ENCODE measurements at regions not wholly inside any gene's neighbourhood (a gene's known extent, or its start where the extent isn't known, plus 50 kb on each side); places are given as distances from the start of the nearest gene placed in this dataset.
"Not testable (repeated sequence)": the region's sequence is repeated elsewhere in the genome, so short reads cannot be mapped to it uniquely, and the experiment has no call there.

DNA sequence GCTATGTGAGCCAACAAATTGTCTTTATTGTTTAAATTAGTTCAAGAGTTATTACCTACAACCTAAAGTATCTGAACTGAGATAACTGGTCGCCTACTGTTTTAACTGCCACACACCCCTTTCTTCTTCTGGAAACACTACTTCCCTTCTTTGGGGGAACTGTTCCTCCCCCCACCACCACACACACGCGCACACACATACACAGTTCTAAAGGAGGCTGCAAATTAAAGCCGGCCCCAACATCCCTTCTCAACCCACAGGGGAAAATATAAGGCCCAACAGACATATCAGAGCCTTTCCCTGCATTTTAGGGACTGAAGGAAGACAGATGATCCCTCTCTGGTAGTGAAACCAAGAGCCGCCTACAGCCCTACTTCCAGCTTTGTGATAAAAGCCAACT, 348.0 kb upstream of the JARID2 start:
- Histone ChIP-seq H3K4me1 (ENCODE audit: insufficient read depth, low read length) (no peaks in the 10 kb centered on the region), H3K27ac (ENCODE audit: low read depth, low read length) (no peak overlapping the region), H3K4me3 (ENCODE audit: low read length) (no peak overlapping the region), H3K9me3 (ENCODE audit: insufficient read depth, low read depth, low read length) (peaks cover 14% of the 10 kb centered on the region), H3K36me3 (ENCODE audit: insufficient read depth, low read length) (no peaks in the 10 kb centered on the region), H3K9ac (ENCODE audit: low read depth, low read length) (no peak overlapping the region), H3K27me3 (ENCODE audit: insufficient read depth, low read length) (no peaks in the 10 kb centered on the region)
- 94% methylated on average over 5 of the region's 5 CpGs for WGBS

DNA sequence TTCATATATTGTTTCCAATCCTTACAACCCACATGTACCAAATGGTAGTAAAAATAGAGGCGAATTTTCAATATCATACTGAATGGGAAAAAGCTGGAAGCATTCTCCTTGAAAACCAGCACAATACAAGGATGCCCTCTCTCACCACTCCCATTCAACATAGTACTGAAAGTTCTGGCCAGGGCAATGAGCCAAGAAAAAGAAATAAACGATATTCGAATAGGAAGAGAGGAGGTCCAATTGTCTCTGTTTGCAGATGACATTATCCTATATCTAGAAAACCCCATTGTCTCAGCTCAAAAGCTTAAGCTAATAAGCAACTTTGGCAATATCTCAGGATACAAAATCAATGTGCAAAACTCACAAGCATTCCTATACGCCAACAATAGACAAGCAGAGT, 346.4 kb upstream of the JARID2 start:
- not testable (repeated sequence) for H3K9me3 ChIP-seq (ENCODE audit: insufficient read depth, low read depth, low read length); H3K27ac ChIP-seq (ENCODE audit: low read depth, low read length); H3K4me3 ChIP-seq (ENCODE audit: low read length); H3K4me1 ChIP-seq (ENCODE audit: insufficient read depth, low read length); H3K36me3 ChIP-seq (ENCODE audit: insufficient read depth, low read length); H3K27me3 ChIP-seq (ENCODE audit: insufficient read depth, low read length); H3K9ac ChIP-seq (ENCODE audit: low read depth, low read length)
- 81% methylated on average over 4 of the region's 4 CpGs for WGBS

DNA sequence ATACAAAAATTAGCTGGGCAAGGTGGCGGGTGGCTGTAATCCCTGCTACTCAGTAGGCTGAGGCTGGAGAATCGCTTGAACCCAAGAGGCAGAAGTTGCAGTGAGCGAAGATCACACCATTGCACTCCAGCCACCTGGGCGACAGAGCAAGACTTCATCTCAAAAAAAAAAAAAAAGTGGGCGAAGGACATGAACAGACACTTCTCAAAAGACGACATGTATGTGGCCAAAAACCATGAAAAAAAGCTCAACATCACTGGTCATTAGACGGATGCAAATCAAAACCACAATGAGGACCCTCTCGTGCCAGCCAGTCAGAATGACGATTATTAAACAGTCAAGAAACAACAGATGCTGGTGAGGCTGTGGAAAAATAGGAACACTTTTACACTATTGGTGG, 344.9 kb upstream of the JARID2 start:
- Histone ChIP-seq H3K27me3 (ENCODE audit: insufficient read depth, low read length) (no peaks in the 10 kb centered on the region), H3K9me3 (ENCODE audit: insufficient read depth, low read depth, low read length) (0 out of 2 replicates have a peak, but pooled peaks cover 3% of the 10 kb centered on the region), H3K4me3 (ENCODE audit: low read length) (no peak overlapping the region), H3K36me3 (ENCODE audit: insufficient read depth, low read length) (no peaks in the 10 kb centered on the region), H3K27ac (ENCODE audit: low read depth, low read length) (no peak overlapping the region), H3K9ac (ENCODE audit: low read depth, low read length) (no peak overlapping the region), H3K4me1 (ENCODE audit: insufficient read depth, low read length) (no peaks in the 10 kb centered on the region)
- 93% methylated on average over 9 of the region's 9 CpGs for WGBS

DNA sequence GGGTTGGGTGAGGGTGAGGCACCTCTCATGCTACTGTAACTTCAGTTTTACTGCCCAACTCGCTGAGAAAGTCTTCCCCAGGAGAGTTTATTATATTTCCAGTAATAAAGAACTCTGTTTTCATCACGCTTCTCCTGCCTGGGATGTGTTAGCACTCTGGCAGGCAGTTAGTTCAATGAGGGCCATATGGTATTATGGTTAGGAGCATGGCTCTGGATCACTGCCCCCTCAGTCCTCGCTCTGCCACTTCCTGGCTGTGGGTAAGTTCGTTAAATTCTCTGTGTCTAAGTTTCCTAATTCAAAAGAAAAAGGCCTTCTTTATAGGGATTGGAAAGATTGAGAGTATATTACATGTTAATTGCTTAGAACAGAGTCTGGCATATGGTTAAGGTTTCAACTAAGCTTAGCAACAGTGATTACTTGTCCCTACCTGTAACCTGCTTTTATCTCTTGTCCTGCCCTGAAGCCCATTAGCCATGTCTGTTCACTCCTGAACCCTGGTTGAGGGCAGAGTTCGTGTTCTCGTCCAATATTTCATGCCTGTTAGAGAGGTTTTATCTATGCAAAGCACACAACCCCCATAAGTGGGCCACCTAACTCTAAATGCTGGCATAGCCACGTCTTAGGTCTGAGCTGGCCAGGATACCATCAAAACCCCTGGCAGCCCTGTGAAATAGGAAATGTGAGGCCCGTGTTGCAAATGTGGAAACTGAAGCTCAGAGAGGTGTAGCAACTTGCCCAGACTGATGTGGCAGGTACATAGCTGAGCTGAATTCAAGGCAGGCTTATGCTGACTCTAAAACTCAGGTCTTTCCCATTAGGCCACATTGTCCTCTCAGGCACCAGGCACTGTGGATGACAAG, 342.5 kb upstream of the JARID2 start:
- no peaks in the 10 kb centered on the region for H3K27me3 ChIP-seq (ENCODE audit: insufficient read depth, low read length)
- H3K9me3 ChIP-seq (ENCODE audit: insufficient read depth, low read depth, low read length): 0 out of 2 replicates have a peak, but pooled peaks cover 3% of the 10 kb centered on the region
- H3K4me1 ChIP-seq (ENCODE audit: insufficient read depth, low read length): no peaks in the 10 kb centered on the region
- no peak overlapping the region for H3K4me3 ChIP-seq (ENCODE audit: low read length)
- 86% methylated on average over 7 of the region's 8 CpGs for WGBS
- no peak overlapping the region for H3K9ac ChIP-seq (ENCODE audit: low read depth, low read length)
- no peaks in the 10 kb centered on the region for H3K36me3 ChIP-seq (ENCODE audit: insufficient read depth, low read length)
- no peak overlapping the region for H3K27ac ChIP-seq (ENCODE audit: low read depth, low read length)

DNA sequence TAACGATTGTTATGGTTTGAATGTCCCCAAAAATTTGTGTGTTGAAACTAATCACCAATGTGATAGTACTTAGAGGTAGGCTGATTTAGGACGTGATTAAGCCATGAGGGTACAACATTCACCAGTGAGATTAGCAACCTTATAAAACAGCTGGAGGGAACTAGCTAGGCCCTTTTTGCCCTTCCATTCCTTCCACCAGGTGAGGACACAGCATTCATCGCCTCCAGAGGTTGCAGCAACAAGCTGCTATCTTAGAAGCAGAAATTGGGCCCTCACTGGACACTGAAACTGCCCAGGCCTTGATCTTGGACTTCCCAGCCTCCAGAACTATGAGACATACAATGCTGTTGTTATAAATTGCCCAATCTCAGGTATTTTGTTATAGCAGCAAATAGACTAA, 340.7 kb upstream of the JARID2 start:
- no peaks in the 10 kb centered on the region for H3K4me1 ChIP-seq (ENCODE audit: insufficient read depth, low read length)
- no peak overlapping the region for H3K27ac ChIP-seq (ENCODE audit: low read depth, low read length)
- H3K36me3 ChIP-seq (ENCODE audit: insufficient read depth, low read length): no peaks in the 10 kb centered on the region
- no peaks in the 10 kb centered on the region for H3K27me3 ChIP-seq (ENCODE audit: insufficient read depth, low read length)
- no peak overlapping the region for H3K4me3 ChIP-seq (ENCODE audit: low read length)
- 0 out of 2 replicates have a peak, but pooled peaks cover under 1% of the 10 kb centered on the region for H3K9me3 ChIP-seq (ENCODE audit: insufficient read depth, low read depth, low read length)
- WGBS: 95% methylated on average over 2 of the region's 3 CpGs
- H3K9ac ChIP-seq (ENCODE audit: low read depth, low read length): no peak overlapping the region

DNA sequence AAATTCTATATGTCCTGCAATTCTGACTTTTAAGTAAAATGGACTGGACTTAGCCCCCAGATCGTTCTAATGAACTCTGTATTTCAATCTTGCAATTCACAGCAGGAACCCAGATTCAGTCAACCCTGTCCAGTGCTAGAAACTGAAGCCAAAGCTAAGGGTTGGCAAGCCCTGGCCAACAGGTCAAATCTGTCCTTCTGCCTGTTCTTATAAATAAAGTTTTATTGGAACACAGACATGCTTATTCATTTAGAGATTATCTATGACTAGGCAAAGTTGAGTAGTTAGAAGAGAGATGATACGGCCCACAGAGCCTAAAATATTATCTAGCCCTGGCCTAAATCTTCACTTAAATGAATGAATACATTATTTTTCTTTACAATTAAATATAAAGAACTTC, 339.2 kb upstream of the JARID2 start:
- Histone ChIP-seq H3K9ac (ENCODE audit: low read depth, low read length) (no peak overlapping the region), H3K4me1 (ENCODE audit: insufficient read depth, low read length) (no peaks in the 10 kb centered on the region), H3K4me3 (ENCODE audit: low read length) (no peak overlapping the region), H3K27ac (ENCODE audit: low read depth, low read length) (no peak overlapping the region), H3K9me3 (ENCODE audit: insufficient read depth, low read depth, low read length) (no peaks in the 10 kb centered on the region), H3K27me3 (ENCODE audit: insufficient read depth, low read length) (no peaks in the 10 kb centered on the region), H3K36me3 (ENCODE audit: insufficient read depth, low read length) (no peaks in the 10 kb centered on the region)
- 90% methylated on average over 1 of the region's 2 CpGs for WGBS

DNA sequence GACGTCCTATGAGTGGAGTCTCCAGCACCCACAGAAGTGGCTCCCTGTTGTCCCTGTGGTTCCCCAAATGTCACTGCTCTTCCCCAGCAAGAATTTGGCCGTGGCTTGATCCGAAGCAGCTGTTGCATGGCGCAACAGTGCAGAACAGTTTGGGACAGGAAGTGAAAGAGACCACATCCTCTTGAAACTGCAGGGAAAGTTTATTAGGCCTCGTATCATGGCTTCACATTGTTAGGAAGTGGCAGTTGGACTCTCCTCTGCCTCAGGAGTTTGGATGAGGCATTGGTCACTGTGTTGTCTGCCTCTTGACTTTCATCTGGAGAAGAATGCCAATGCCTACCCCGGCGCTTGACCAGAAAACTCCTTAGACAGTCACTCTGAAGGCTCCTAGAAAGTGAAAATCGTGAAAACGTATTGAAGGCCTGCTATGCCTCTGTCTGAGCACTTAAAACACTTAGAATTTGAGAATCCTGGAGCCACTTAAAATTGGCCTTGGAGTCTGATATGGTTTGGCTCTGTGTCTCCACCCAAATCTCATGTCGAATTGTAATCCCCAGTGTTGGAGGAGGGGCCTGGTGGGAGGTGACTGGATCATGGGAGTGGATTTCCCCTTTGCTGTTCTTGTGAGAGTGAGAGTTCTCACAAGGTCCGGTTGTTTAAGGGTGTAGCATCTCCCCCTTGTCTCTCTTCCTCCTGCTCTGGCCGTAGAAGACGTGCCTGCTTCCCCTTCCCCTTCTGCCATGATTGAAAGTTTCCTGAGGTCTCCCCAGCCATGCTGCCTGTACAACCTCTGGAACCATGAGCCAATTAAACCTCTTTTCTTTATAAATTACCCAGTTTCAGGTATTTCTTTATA, 334.9 kb upstream of the JARID2 start:
- Histone ChIP-seq H3K4me3 (ENCODE audit: low read length) (no peak overlapping the region), H3K27ac (ENCODE audit: low read depth, low read length) (no peak overlapping the region), H3K27me3 (ENCODE audit: insufficient read depth, low read length) (no peaks in the 10 kb centered on the region), H3K36me3 (ENCODE audit: insufficient read depth, low read length) (no peaks in the 10 kb centered on the region), H3K9me3 (ENCODE audit: insufficient read depth, low read depth, low read length) (no peaks in the 10 kb centered on the region), H3K9ac (ENCODE audit: low read depth, low read length) (no peak overlapping the region), H3K4me1 (ENCODE audit: insufficient read depth, low read length) (peaks cover 11% of the 10 kb centered on the region; the same call in 1 of the 2 replicates)
- WGBS: 94% methylated on average over 13 of the region's 13 CpGs

DNA sequence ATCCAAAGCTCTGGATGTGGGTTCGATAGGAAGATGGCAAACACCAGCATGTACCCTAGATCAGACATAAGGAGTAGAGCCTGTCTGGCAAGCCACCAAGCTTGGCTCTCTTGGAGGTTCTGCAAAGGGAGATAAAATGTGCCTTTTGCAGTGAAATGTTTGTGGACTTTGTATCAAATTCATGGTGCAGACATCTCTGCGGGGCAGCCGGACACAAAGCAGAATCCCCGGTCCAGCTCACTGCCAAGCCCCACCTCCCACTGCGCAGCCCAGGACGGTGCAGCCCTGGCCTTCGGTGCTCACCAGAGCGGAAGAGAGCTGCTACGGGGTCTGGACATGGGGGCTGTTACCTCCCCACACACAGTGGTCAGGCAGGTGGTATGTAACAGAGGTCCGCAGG, 333.6 kb upstream of the JARID2 start:
- no peak overlapping the region for H3K9ac ChIP-seq (ENCODE audit: low read depth, low read length)
- no peaks in the 10 kb centered on the region for H3K36me3 ChIP-seq (ENCODE audit: insufficient read depth, low read length)
- H3K9me3 ChIP-seq (ENCODE audit: insufficient read depth, low read depth, low read length): no peaks in the 10 kb centered on the region
- no peak overlapping the region for H3K27ac ChIP-seq (ENCODE audit: low read depth, low read length)
- H3K4me3 ChIP-seq (ENCODE audit: low read length): no peak overlapping the region
- 82% methylated on average over 10 of the region's 10 CpGs for WGBS
- peaks cover 11% of the 10 kb centered on the region; the same call in 1 of the 2 replicates for H3K4me1 ChIP-seq (ENCODE audit: insufficient read depth, low read length)
- H3K27me3 ChIP-seq (ENCODE audit: insufficient read depth, low read length): no peaks in the 10 kb centered on the region

DNA sequence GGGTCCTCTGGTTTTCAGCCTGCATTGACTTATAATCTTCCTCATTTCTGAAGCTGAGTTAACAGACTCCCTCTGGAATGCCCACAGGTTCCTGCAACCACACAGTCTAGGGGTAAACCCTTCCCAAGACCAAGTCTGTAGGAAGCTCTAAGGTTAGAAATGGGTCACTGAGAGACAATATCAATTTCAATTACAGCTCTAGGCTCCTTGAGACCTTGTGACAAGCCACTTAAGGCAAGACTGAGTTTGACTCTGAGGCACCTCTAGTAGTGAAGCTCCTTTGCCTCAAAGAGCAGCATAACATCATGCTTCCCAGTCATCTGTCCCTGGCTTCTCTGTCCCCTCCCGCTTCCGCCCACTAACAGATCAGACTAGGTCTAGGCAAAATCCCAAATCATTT, 333.2 kb upstream of the JARID2 start:
- WGBS: 93% methylated on average over 2 of the region's 2 CpGs
- Histone ChIP-seq H3K4me1 (ENCODE audit: insufficient read depth, low read length) (peaks cover 11% of the 10 kb centered on the region; the same call in 1 of the 2 replicates), H3K27me3 (ENCODE audit: insufficient read depth, low read length) (no peaks in the 10 kb centered on the region), H3K27ac (ENCODE audit: low read depth, low read length) (no peak overlapping the region), H3K9ac (ENCODE audit: low read depth, low read length) (no peak overlapping the region), H3K9me3 (ENCODE audit: insufficient read depth, low read depth, low read length) (no peaks in the 10 kb centered on the region), H3K36me3 (ENCODE audit: insufficient read depth, low read length) (no peaks in the 10 kb centered on the region), H3K4me3 (ENCODE audit: low read length) (no peak overlapping the region)

DNA sequence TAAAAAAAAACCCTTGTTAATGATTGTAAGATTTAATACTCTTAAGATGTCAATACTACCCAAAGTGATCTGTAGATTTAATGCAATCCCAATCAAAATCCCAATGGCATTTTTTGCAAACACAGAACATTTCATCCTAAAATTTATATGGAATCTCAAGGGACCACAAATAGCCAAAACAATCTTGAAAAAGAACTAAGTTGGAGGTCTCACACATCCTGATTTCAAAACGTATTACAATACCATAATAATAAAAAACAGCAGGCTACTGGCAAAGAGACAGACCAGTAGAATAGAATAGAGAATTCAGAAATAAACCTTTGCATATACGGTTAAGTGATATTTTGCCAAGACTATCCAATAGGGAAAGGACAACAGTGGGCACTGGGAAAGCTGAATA, 331.9 kb upstream of the JARID2 start:
- Histone ChIP-seq H3K36me3 (ENCODE audit: insufficient read depth, low read length) (no peaks in the 10 kb centered on the region), H3K27ac (ENCODE audit: low read depth, low read length) (no peak overlapping the region), H3K9ac (ENCODE audit: low read depth, low read length) (no peak overlapping the region), H3K27me3 (ENCODE audit: insufficient read depth, low read length) (no peaks in the 10 kb centered on the region), H3K9me3 (ENCODE audit: insufficient read depth, low read depth, low read length) (no peaks in the 10 kb centered on the region), H3K4me1 (ENCODE audit: insufficient read depth, low read length) (peaks cover 11% of the 10 kb centered on the region; the same call in 1 of the 2 replicates), H3K4me3 (ENCODE audit: low read length) (no peak overlapping the region)
- WGBS: 94% methylated on average over 2 of the region's 2 CpGs
